HG02938 (cell line): ENCODE measurements at regions not wholly inside any gene's neighbourhood (a gene's known extent, or its start where the extent isn't known, plus 50 kb on each side); places are given as distances from the start of the nearest gene placed in this dataset.

Source experiments
- ATAC-seq: cut with Tn5 transposase; IDR thresholded peaks from one replicate; pipeline ENCODE4 v1.9.1; 2021; ENCODE audit warnings: mild to moderate bottlenecking, moderate library complexity; ENCODE audit not compliant: unreplicated experiment

DNA sequence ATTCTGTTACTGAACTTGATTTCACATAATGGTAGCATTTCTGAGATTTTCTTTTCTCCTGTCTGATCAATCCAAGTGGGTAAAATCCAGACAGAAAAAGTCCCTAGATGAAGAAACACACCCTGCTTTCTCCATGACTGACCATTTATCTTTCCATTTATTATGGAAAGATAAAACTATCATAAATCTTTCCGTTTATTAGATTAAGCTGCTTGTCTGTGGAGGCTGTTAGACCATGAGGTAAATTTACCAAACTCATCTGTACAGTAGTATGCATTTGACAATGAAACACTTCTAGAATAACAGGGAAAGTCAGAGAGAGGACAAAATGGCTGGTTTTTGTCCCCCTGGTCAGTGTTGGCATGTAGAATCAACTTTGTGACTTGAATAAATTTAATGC lies 491.2 kb upstream of the SEMA6A start:
- no peak for ATAC-seq

GRCh38 chr5:117065161-117065560 lies 490.5 kb upstream of the SEMA6A start:
- ATAC-seq = no peak

GRCh38 chr5:117060099-117060498 lies 485.5 kb upstream of the SEMA6A start:
- no peak for ATAC-seq

GRCh38 chr5:117058740-117059139 lies 484.1 kb upstream of the SEMA6A start:
- ATAC-seq = no peak

DNA sequence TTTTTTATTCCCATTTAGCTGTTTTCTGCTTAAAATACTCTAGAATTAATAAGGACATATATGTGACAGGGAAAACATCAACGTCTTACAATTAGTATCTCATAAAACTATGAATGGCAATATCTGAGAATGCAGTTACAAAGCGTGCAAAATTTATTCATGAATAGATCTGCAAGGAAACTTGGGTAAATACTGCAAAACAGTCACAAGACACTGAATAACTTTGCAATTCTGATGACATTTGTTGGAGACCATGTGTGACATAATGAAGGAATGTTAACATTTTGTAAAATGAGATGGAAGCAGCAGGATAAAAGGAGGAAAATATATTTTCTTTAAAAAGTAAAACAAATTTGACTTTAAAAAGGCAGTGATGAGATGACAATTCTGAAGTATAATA lies 480.9 kb upstream of the SEMA6A start:
- ATAC-seq = no peak

DNA sequence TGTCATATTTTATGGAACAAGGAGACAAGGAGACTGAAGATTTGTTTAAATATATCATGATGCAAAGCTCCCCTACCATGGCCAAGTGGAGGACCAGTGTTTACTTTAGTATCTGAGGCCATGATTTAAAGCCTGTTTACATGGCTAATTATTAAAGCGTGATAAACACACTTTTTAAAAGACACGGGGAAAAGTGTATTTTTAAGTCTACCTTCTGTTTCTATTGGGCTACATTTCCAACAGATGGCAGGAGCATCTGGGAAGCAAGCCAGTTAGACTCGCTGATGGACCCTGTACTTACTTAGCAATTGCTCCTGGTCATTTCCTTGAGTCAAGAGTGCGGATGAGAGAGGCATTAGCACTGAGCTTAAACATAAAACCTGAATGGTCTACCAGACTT lies 480.3 kb upstream of the SEMA6A start:
- no peak for ATAC-seq

GRCh38 chr5:117054141-117054540 lies 479.5 kb upstream of the SEMA6A start:
- ATAC-seq = no peak

- ATAC-seq = no peak
Measured at GRCh38 chr5:117041926-117042595, 467.4 kb upstream of the SEMA6A start.

DNA sequence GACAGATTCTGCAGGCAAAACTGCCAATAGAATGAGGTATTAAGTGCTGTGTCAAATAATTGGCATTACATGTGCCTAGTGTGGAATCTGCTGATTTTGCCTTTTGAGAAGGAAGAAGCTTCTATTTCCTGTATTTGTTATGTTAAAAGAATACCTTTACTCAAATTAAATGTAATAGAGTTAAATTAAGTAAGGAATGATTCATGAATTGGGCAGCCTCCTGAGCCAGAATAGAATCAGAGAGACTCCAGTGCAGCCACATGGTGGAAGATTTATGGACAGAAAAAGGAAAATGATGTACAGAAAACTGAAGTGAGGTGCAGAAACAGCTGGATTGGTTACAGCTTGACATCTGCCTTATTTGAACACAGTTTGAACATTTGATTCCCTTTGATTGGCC lies 464.4 kb upstream of the SEMA6A start:
- no peak for ATAC-seq

GRCh38 chr5:117027384-117027783 lies 452.8 kb upstream of the SEMA6A start:
- no peak for ATAC-seq

DNA sequence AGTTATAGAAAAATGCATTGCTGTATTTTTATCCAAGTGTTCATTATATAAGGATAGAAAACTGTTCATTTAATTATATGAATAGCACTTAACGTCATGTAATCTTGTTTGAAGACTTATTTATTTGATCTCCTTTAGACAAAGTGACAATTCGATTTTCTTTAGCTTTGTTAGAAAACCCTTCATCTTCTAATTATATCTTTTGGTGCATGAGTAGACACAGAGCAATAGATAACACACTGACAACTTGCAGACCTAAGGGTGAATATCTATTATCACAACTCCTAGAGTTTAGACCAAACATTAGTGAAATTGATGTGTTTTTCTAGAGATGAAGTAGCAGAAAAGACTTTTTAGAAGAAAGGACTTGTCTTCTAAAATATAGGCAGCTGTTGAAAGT lies 446.4 kb upstream of the SEMA6A start:
- ATAC-seq = no peak

DNA sequence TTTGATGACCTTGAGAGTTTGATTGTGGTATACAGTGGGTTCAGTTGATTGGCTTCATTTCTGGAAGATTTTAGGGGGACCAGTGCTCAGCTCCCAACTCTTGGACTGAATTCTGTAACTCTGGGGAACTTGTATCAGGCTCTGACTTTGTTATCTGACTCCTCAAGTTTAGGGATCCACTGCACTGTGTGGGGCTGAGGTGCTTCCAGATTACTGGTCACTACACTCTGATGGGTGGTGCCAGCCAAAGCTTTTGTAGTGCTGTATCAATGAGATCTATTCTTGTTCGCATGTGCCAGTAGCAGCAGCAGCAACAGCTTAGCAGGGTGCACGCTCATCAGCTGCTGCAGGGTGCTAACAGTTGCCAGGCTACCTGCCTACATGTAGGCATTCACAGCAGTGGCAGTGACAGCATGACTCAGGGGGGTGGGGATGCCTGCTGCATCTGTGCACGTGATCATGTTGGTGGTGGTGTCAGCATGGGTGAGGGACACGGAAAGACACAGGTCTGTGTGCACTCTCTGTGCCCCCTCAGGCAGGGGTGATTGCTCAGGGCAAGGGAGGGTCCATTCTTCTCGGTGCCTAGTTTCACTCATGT lies 438.8 kb upstream of the SEMA6A start:
- ATAC-seq = no peak

GRCh38 chr5:117010574-117010973 lies 436.0 kb upstream of the SEMA6A start:
- no peak for ATAC-seq

GRCh38 chr5:116998024-116998423 lies 423.4 kb upstream of the SEMA6A start:
- ATAC-seq = no peak

DNA sequence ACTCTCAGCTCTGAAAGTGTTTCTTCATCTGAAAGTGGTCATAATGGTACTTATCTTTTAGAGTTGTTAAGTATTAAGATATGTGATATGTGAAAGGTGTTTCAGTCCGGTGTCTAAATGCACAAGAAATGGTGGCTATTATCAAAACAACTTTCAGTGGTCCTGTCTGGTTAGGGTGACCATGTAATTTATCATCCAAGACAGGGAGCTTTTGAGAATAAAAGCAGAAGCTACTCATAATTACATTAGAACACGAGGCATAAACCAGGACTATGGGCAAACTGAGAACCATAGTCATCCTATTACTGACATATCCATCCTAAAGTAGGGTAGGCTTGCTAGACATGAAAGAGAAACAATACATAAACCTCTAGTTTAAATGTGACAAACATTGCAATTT lies 418.1 kb upstream of the SEMA6A start:
- no peak for ATAC-seq

DNA sequence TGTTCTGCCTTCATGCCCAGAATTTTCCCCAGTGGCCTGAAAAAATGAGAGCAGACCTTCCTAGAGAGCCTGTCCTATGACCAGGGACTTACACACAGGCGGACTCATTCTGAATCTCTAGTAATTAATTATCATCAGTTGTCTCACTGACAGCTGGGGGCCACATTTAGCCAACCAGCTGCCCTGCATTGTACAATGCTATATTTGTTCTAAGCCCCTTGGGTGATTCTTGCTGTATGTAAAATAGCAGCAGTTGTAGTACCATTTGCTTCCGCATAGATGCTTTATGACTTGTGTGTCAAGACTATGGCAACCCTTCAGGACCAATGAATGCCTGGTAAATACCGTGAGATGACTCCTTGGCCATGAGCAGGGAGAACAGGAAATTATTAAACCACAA lies 415.4 kb upstream of the SEMA6A start:
- ATAC-seq = no peak

GRCh38 chr5:116982035-116982434 lies 407.4 kb upstream of the SEMA6A start:
- ATAC-seq = no peak

GRCh38 chr5:116980581-116980980 lies 406.0 kb upstream of the SEMA6A start:
- no peak for ATAC-seq

- no peak for ATAC-seq
Measured at GRCh38 chr5:116976767-116977166, 402.1 kb upstream of the SEMA6A start.

DNA sequence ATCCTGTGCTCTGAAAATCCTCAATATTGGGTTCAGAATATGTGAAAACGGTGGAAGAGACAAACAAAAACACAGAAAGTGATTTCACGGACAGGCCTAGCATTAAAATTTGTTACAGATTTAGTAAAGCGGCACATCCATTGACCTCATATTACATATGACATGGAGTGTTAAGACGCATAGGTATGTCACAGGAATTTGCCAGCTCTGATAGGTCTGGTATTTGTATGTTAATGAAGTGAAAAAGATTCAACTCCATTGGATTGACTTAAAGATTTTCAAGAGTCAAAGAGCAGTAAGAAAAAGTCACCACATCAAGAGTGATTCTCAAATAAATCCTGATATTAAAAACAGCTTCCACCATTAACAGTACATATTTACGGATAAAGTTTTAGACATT lies 396.5 kb upstream of the SEMA6A start:
- ATAC-seq = no peak

DNA sequence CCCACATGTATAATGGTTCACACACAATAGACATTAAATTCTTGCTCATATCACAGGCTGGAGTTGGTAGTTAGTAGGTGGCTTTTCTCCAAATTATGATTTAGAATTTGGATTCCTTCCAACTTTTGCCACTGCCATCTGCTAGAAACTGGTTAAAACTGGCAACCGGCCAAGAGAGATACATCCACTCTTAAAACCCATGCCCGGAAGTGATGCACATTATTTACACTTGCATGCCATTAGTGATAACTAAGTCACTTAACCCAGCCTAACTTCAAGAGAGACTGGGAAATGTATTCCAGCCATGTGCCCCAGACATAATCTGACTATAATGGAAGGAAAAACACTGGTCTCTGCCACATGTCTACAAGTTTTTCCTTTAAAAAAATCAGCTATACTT lies 395.7 kb upstream of the SEMA6A start:
- ATAC-seq = no peak

DNA sequence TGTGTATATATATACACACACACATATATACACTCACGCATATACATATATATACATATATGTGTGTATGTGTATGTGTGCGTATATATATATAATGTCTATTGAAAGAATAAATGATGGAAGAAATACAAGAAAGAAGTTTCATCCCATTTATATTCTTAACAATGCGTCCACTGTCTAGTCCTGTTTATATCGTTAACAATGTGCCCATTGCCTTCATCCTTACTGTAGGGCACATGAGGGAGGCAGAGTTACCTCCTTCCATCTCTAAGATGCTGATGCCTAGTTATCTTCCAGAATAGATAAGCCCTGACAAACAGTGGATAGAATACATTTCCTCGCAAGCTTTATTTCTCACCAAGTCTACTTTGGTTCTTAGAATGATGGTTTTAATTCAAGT lies 389.8 kb upstream of the SEMA6A start:
- ATAC-seq = no peak

- no peak for ATAC-seq
Measured at GRCh38 chr5:116961021-116961420, 386.4 kb upstream of the SEMA6A start.
